BLaER1 treated with 17β-estradiol and CSF1 and Interleukin-3, amounts not matched to agents 10 nM and 100 nM (cell line): ENCODE measurements at regions not wholly inside any gene's neighbourhood (a gene's known extent, or its start where the extent isn't known, plus 50 kb on each side); places are given as distances from the start of the nearest gene placed in this dataset.

Experiments
- H3K27ac ChIP-seq, 11 experiments: shearing (Covaris generic); formaldehyde crosslinking; 2 replicates each; pipeline ENCODE4 v1.8.1; 2022
- H3K27me3 ChIP-seq, 11 experiments: shearing (Covaris generic); formaldehyde crosslinking; 2 replicates each; pipeline ENCODE4 v1.8.1; 2022
- H3K36me3 ChIP-seq, 11 experiments: shearing (Covaris generic); formaldehyde crosslinking; 2 replicates each; pipeline ENCODE4 v1.8.1; 2022
- H3K4me1 ChIP-seq, 10 experiments: shearing (Covaris generic); formaldehyde crosslinking; 2 replicates each; pipeline ENCODE4 v1.8.1; 2022
- H3K4me2 ChIP-seq, 11 experiments: shearing (Covaris generic); formaldehyde crosslinking; 2 replicates each; pipeline ENCODE4 v1.8.1; 2022
- H3K4me3 ChIP-seq, 10 experiments: shearing (Covaris generic); formaldehyde crosslinking; 2 replicates each; pipeline ENCODE4 v1.8.1; 2022
- H3K9ac ChIP-seq, 11 experiments: shearing (Covaris generic); formaldehyde crosslinking; 2 replicates each; pipeline ENCODE4 v1.8.1; 2022
- H3K9me3 ChIP-seq, 11 experiments: shearing (Covaris generic); formaldehyde crosslinking; replicated peaks in 1 of 11; 2 replicates each; pipeline ENCODE4 v1.8.1; 2022
- H4K20me1 ChIP-seq, 11 experiments: shearing (Covaris generic); formaldehyde crosslinking; 2 replicates each; pipeline ENCODE4 v1.8.1; 2022
- Cebpa-rat ChIP-seq, 11 experiments: shearing (Covaris generic); IDR thresholded peaks; 2 replicates each; pipeline ENCODE4 v1.8.1; 2022

GRCh38 chr15:77747175-77748077 is 114.7 kb upstream of the LINGO1 start:
- no peak overlapping the region for H3K9ac ChIP-seq
- peaks cover 7 to 23% (median 16%) of the 10 kb centered on the region in 11 experiments for H3K27me3 ChIP-seq
- no peaks in the 10 kb centered on the region for H3K36me3 ChIP-seq
- no peak overlapping the region for H3K4me2 ChIP-seq
- H3K4me1 ChIP-seq = no peaks in the 10 kb centered on the region
- H3K4me3 ChIP-seq = no peak overlapping the region
- peaks cover 0 to 48% (median 7%) of the 10 kb centered on the region in 11 experiments; a peak in 11 of 22 replicates for H4K20me1 ChIP-seq
- no peak overlapping the region for H3K27ac ChIP-seq
- no peaks in the 10 kb centered on the region for H3K9me3 ChIP-seq
- no peak for TF ChIP-seq Cebpa-rat (IDR thresholded peaks at IDR 0.05)

- Histone ChIP-seq H3K27me3 (peaks cover 16 to 32% (median 25%) of the 10 kb centered on the region in 11 experiments), H3K36me3 (no peaks in the 10 kb centered on the region), H3K4me1 (peaks cover 1 to 5% (median 2%) of the 10 kb centered on the region in 10 experiments; a peak in 17 of 20 replicates), H3K9ac (no peak overlapping the region), H3K27ac (no peak overlapping the region), H3K4me3 (no peak overlapping the region), H3K9me3 (no peaks in the 10 kb centered on the region), H3K4me2 (no peak overlapping the region), H4K20me1 (peaks cover 0 to 48% (median 10%) of the 10 kb centered on the region in 11 experiments; a peak in 11 of 22 replicates)
- no peak for TF ChIP-seq Cebpa-rat (IDR thresholded peaks at IDR 0.05)
Observed at GRCh38 chr15:77746254-77747174, 113.8 kb upstream of the LINGO1 start.

- Histone ChIP-seq H3K27me3 (peaks cover 18 to 53% (median 44%) of the 10 kb centered on the region in 11 experiments), H3K4me3 (no peak overlapping the region)
- TF ChIP-seq Cebpa-rat (IDR thresholded peaks at IDR 0.05) = no peak
Observed at GRCh38 chr15:77744398-77744797, 111.7 kb upstream of the LINGO1 start.

GRCh38 chr15:77742570-77742969 is 109.9 kb upstream of the LINGO1 start:
- peaks cover 0 to 48% (median 26%) of the 10 kb centered on the region in 11 experiments; a peak in 12 of 22 replicates for H4K20me1 ChIP-seq
- H3K4me3 ChIP-seq = no peak overlapping the region
- no peak overlapping the region for H3K9ac ChIP-seq
- no peaks in the 10 kb centered on the region for H3K9me3 ChIP-seq
- H3K27me3 ChIP-seq = peaks cover 18 to 60% (median 49%) of the 10 kb centered on the region in 11 experiments
- H3K36me3 ChIP-seq = no peaks in the 10 kb centered on the region
- H3K4me1 ChIP-seq = peaks cover 12 to 24% (median 17%) of the 10 kb centered on the region in 10 experiments; a peak in 19 of 20 replicates
- TF ChIP-seq Cebpa-rat (IDR thresholded peaks at IDR 0.05) = no peak
- H3K27ac ChIP-seq = no peak overlapping the region
- H3K4me2 ChIP-seq = no peak overlapping the region

More at GRCh38 chr15:77744398-77744797, 111.7 kb upstream of the LINGO1 start:
- Histone ChIP-seq H3K4me2 (no peak overlapping the region), H3K9me3 (no peaks in the 10 kb centered on the region), H4K20me1 (peaks cover 0 to 48% (median 24%) of the 10 kb centered on the region in 11 experiments; a peak in 12 of 22 replicates), H3K36me3 (no peaks in the 10 kb centered on the region), H3K9ac (no peak overlapping the region), H3K27ac (no peak overlapping the region), H3K4me1 (peaks cover 6 to 11% (median 8%) of the 10 kb centered on the region in 10 experiments; a peak in 17 of 20 replicates)

GRCh38 chr15:77742127-77742526 is 109.4 kb upstream of the LINGO1 start:
- peaks cover 0 to 45% (median 26%) of the 10 kb centered on the region in 11 experiments; a peak in 12 of 22 replicates for H4K20me1 ChIP-seq
- H3K9ac ChIP-seq = no peak overlapping the region
- no peaks in the 10 kb centered on the region for H3K9me3 ChIP-seq
- peaks cover 18 to 60% (median 49%) of the 10 kb centered on the region in 11 experiments for H3K27me3 ChIP-seq
- H3K4me3 ChIP-seq = no peak overlapping the region
- no peak for TF ChIP-seq Cebpa-rat (IDR thresholded peaks at IDR 0.05)
- H3K27ac ChIP-seq = no peak overlapping the region
- H3K4me1 ChIP-seq = peaks cover 15 to 24% (median 19%) of the 10 kb centered on the region in 10 experiments; a peak in 19 of 20 replicates
- no peaks in the 10 kb centered on the region for H3K36me3 ChIP-seq
- peak overlapping the region in 2 of 11 experiments; percentile 33 to 64; a peak in 2 of 22 replicates for H3K4me2 ChIP-seq

DNA sequence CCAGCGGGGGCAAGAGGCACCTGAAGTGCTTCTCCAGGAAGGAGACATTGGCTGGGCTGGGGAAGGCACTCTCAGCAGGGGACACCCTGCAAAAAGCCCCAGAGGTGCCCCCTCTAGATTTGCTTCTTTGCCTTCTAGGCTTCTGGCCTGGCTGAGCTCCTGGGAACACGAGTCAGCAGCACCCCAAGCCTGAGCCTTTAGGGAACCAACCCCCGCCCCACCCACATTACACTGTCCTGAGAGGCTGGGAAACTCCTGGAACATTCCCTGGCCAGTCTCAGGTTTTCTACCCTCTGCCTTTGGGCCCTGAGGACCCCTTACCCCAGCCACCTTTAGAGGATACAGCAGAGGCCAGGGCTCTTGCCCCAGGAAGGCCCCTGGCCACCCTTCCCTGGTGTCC is 108.4 kb upstream of the LINGO1 start:
- Histone ChIP-seq H3K27ac (no peak overlapping the region), H3K36me3 (no peaks in the 10 kb centered on the region), H3K4me3 (no peak overlapping the region), H3K4me1 (peaks cover 15 to 25% (median 20%) of the 10 kb centered on the region in 10 experiments; a peak in 19 of 20 replicates), H3K27me3 (peaks cover 18 to 60% (median 49%) of the 10 kb centered on the region in 11 experiments), H3K9ac (peak overlapping the region in 3 of 11 experiments; percentile 13 to 55 (median 43); a peak in 2 of 22 replicates), H3K4me2 (peak overlapping the region; percentile 16 to 64 (median 44); a peak in 19 of 22 replicates), H3K9me3 (no peaks in the 10 kb centered on the region), H4K20me1 (peaks cover 0 to 39% (median 20%) of the 10 kb centered on the region in 11 experiments; a peak in 12 of 22 replicates)
- TF ChIP-seq Cebpa-rat (IDR thresholded peaks at IDR 0.05) = no peak

DNA sequence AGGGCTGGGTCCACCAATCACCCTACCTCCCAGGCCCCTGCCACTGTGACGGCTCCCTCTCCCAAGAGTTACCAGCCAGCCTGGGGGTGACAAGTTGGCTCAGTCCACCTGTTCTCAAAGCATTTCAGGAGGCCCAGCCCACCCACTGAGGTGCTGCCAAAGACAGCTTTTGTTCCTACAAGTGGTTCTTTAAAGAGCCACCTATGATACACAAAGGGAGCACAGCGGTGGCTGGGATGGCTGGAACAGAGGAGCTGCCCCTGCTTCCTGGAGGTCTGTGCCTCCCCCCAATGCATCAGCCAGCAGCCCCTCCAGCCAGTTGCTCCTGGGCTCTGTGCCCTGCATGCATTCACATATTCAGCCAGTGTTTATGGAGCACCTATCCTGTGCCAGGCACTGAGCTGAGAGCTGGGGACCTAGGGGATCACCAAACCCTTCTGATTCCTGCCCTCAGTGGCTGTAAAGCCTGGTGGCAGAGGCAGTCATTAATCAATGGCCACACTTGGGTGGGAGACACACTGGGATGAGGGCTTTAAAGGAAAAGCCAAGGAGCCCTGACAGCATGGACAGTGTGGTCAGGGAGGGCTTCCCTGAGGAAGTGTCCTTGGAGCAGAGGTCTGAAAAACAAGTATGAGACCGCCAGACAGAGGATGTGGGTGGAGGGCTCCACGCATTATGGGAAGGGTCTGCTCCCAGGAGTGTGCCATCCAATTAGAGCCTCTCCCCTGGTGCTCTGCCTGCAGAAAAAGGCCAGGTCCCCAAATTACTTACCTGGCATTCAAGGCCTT is 107.1 kb upstream of the LINGO1 start:
- Histone ChIP-seq H4K20me1 (peaks cover 0 to 47% (median 20%) of the 10 kb centered on the region in 11 experiments; a peak in 12 of 22 replicates), H3K4me2 (peak overlapping the region in 1 of 11 experiments; percentile 48; a peak in 1 of 22 replicates), H3K27ac (no peak overlapping the region)

More for the DNA sequence above, 107.1 kb upstream of the LINGO1 start:
- Histone ChIP-seq H3K4me1 (peaks cover 15 to 25% (median 20%) of the 10 kb centered on the region in 10 experiments; a peak in 19 of 20 replicates), H3K9ac (no peak overlapping the region), H3K4me3 (no peak overlapping the region), H3K36me3 (no peaks in the 10 kb centered on the region), H3K9me3 (no peaks in the 10 kb centered on the region), H3K27me3 (peaks cover 18 to 60% (median 49%) of the 10 kb centered on the region in 11 experiments)
- TF ChIP-seq Cebpa-rat (IDR thresholded peaks at IDR 0.05) = no peak
